HepG2 (cell line): ENCODE measurements at regions not wholly inside any gene's neighbourhood (a gene's known extent, or its start where the extent isn't known, plus 50 kb on each side); places are given as distances from the start of the nearest gene placed in this dataset.

ENCODE experiments used
- CEBPB ChIP-seq: IDR thresholded peaks from 2 replicates; pipeline ENCODE4 v1.6.1; 2011; ENCODE audit warnings: low read depth, low read length, improper control_type of control experiment, borderline replicate concordance
- FOSL2 ChIP-seq: sonication (generic); formaldehyde crosslinking; IDR thresholded peaks from 2 replicates; pipeline ENCODE4 v1.4.0; 2020; ENCODE audit warnings: missing genetic modification reagents
- FOXK1 ChIP-seq: sonication (generic); formaldehyde crosslinking; IDR thresholded peaks from 2 replicates; pipeline ENCODE4 v1.4.0; 2020; ENCODE audit warnings: low read depth, missing genetic modification reagents, borderline replicate concordance
- FOXP1 ChIP-seq, 2 experiments: fragments of 450-650 bp in 1 of 2; IDR thresholded peaks; 2 replicates each; pipeline ENCODE4 v1.6.1; 2017 to 2018; ENCODE audit warnings: antibody characterized with exemption in 1 of 2
- JUND ChIP-seq: sonication (generic); formaldehyde crosslinking; IDR thresholded peaks from 2 replicates; pipeline ENCODE4 v1.8.0; 2022; ENCODE audit warnings: mild to moderate bottlenecking, missing genetic modification reagents
- KDM1A ChIP-seq: IDR thresholded peaks from 2 replicates; pipeline ENCODE4 v1.6.1; 2016; ENCODE audit warnings: missing compliant biosample characterization
- NCOA2 ChIP-seq: sonication (generic); formaldehyde crosslinking; IDR thresholded peaks from 2 replicates; pipeline ENCODE4 v1.8.0; 2022; ENCODE audit warnings: inconsistent platforms
- NR2F6 ChIP-seq, 2 experiments: IDR thresholded peaks; 2 replicates each; pipeline ENCODE4 v1.6.1; 2016; ENCODE audit warnings: antibody characterized with exemption in 1 of 2, mild to moderate bottlenecking in 1 of 2
- SRY ChIP-seq: sonication (generic); formaldehyde crosslinking; IDR thresholded peaks from 2 replicates; pipeline ENCODE4 v1.8.0; 2022; ENCODE audit warnings: mild to moderate bottlenecking, missing genetic modification reagents
- TBX2 ChIP-seq: sonication (generic); formaldehyde crosslinking; IDR thresholded peaks from 2 replicates; pipeline ENCODE4 v1.5.0; 2020; ENCODE audit warnings: missing genetic modification reagents, mild to moderate bottlenecking, borderline replicate concordance
- THAP11 ChIP-seq: IDR thresholded peaks from 2 replicates; pipeline ENCODE4 v1.6.1; 2016; ENCODE audit warnings: missing biosample characterization, missing genetic modification reagents
- ZFP90 ChIP-seq: sonication (generic); formaldehyde crosslinking; IDR thresholded peaks from 2 replicates; pipeline ENCODE4 v1.8.0; 2022; ENCODE audit warnings: missing genetic modification reagents, mild to moderate bottlenecking, inconsistent platforms, borderline replicate concordance
- ZMYM2 ChIP-seq: sonication (generic); formaldehyde crosslinking; IDR thresholded peaks from 2 replicates; pipeline ENCODE4 v1.8.0; 2022; ENCODE audit warnings: mild to moderate bottlenecking, missing genetic modification reagents
- ZNF292 ChIP-seq: sonication (generic); formaldehyde crosslinking; IDR thresholded peaks from 2 replicates; pipeline ENCODE4 v1.8.1; 2022; ENCODE audit warnings: mild to moderate bottlenecking, low read depth, missing genetic modification reagents, borderline replicate concordance
- ZNF607 ChIP-seq: sonication (generic); formaldehyde crosslinking; IDR thresholded peaks from 2 replicates; pipeline ENCODE4 v1.5.1; 2020; ENCODE audit warnings: missing genetic modification reagents, mild to moderate bottlenecking, borderline replicate concordance
- ZNF670 ChIP-seq: sonication (generic); formaldehyde crosslinking; IDR thresholded peaks from 2 replicates; pipeline ENCODE4 v1.8.0; 2022; ENCODE audit warnings: mild to moderate bottlenecking, missing genetic modification reagents, borderline replicate concordance
- TF ChIP-seq, protein P1 (sequence below): sonication (generic); formaldehyde crosslinking; IDR thresholded peaks from 2 replicates; pipeline ENCODE4 v1.4.0; 2020; ENCODE audit warnings: mild to moderate bottlenecking, missing genetic modification reagents
- TF ChIP-seq, protein P2 (sequence below): sonication (generic); formaldehyde crosslinking; IDR thresholded peaks from 2 replicates; pipeline ENCODE4 v1.4.0; 2020; ENCODE audit warnings: mild to moderate bottlenecking, missing genetic modification reagents, borderline replicate concordance
- TF ChIP-seq, protein P3 (sequence below): sonication (generic); formaldehyde crosslinking; IDR thresholded peaks from 2 replicates; pipeline ENCODE4 v1.4.0; 2020; ENCODE audit warnings: missing genetic modification reagents

DNA sequence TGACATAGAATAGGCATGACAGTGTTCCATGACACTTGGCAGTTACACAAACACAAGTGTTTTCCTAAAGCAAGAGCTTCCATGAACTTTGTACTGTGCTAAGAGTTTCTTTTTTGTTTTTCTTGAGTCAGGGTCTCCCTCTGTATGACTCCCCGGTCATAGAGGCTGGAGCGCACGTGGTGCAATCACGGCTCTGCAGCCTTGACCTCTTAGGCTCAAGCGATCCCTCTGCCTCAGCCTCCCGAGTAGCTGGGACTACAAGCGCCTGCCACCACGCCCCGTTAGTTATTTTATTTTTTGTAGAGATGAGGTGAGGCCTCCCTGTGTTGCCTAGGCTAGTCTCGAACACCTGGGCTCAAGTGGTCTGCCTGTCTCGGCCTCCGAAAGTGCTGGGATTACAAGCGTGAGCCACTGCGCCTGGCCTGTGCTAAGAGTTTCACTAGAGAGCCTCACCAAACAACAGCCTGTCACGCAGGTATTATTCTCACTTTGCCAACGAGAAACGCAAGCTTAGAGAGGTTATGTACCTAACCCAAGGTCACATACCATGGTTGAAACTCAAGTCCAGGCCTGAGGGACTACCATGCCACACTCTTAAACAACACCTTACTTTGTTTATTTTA lies 355.9 kb downstream of the KLF12 start (continued):
- TF ChIP-seq NR2F6 (IDR thresholded peaks at IDR 0.05) (peak; percentile 70), NR2F6 (CRISPR knock-in tag; IDR thresholded peaks at IDR 0.05) (peak; percentile 54; the same call in 1 of the 2 replicates), KDM1A (CRISPR knock-in tag) (0 out of 2 replicates have a peak, but pooled peaks have one; percentile 30), JUND (peak; percentile 2; the same call in 1 of the 2 replicates), NCOA2 (0 out of 2 replicates have a peak, but pooled peaks have one; percentile 16), ZNF607 (peak; percentile 60; the same call in 1 of the 2 replicates), ZFP90 (CRISPR knock-in tag) (0 out of 2 replicates have a peak, but pooled peaks have one; percentile 30), SRY (CRISPR knock-in tag) (0 out of 2 replicates have a peak, but pooled peaks have one; percentile 36), CEBPB (peak; percentile 21; the same call in 1 of the 2 replicates), ZMYM2 (CRISPR knock-in tag) (peak; percentile 76), FOXK1 (CRISPR knock-in tag) (0 out of 2 replicates have a peak, but pooled peaks have one; percentile 31), TBX2 (CRISPR knock-in tag) (peak; percentile 43; the same call in 1 of the 2 replicates), ZNF670 (no peak), ZNF292 (CRISPR knock-in tag) (peak; percentile 85), FOSL2 (CRISPR knock-in tag) (peak; percentile 44), THAP11 (no peak), FOXP1 (IDR thresholded peaks at IDR 0.05) (no peak), FOXP1 (CRISPR knock-in tag; IDR thresholded peaks at IDR 0.05) (0 out of 2 replicates have a peak, but pooled peaks have one; percentile 21)
- TF ChIP-seq, protein P1, sequence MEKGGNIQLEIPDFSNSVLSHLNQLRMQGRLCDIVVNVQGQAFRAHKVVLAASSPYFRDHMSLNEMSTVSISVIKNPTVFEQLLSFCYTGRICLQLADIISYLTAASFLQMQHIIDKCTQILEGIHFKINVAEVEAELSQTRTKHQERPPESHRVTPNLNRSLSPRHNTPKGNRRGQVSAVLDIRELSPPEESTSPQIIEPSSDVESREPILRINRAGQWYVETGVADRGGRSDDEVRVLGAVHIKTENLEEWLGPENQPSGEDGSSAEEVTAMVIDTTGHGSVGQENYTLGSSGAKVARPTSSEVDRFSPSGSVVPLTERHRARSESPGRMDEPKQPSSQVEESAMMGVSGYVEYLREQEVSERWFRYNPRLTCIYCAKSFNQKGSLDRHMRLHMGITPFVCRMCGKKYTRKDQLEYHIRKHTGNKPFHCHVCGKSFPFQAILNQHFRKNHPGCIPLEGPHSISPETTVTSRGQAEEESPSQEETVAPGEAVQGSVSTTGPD (CRISPR knock-in tag) = no peak
- TF ChIP-seq, protein P2, sequence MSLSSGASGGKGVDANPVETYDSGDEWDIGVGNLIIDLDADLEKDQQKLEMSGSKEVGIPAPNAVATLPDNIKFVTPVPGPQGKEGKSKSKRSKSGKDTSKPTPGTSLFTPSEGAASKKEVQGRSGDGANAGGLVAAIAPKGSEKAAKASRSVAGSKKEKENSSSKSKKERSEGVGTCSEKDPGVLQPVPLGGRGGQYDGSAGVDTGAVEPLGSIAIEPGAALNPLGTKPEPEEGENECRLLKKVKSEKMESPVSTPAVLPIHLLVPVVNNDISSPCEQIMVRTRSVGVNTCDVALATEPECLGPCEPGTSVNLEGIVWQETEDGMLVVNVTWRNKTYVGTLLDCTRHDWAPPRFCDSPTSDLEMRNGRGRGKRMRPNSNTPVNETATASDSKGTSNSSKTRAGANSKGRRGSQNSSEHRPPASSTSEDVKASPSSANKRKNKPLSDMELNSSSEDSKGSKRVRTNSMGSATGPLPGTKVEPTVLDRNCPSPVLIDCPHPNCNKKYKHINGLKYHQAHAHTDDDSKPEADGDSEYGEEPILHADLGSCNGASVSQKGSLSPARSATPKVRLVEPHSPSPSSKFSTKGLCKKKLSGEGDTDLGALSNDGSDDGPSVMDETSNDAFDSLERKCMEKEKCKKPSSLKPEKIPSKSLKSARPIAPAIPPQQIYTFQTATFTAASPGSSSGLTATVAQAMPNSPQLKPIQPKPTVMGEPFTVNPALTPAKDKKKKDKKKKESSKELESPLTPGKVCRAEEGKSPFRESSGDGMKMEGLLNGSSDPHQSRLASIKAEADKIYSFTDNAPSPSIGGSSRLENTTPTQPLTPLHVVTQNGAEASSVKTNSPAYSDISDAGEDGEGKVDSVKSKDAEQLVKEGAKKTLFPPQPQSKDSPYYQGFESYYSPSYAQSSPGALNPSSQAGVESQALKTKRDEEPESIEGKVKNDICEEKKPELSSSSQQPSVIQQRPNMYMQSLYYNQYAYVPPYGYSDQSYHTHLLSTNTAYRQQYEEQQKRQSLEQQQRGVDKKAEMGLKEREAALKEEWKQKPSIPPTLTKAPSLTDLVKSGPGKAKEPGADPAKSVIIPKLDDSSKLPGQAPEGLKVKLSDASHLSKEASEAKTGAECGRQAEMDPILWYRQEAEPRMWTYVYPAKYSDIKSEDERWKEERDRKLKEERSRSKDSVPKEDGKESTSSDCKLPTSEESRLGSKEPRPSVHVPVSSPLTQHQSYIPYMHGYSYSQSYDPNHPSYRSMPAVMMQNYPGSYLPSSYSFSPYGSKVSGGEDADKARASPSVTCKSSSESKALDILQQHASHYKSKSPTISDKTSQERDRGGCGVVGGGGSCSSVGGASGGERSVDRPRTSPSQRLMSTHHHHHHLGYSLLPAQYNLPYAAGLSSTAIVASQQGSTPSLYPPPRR = 0 out of 2 replicates have a peak, but pooled peaks have one; percentile 25
- TF ChIP-seq, protein P3, sequence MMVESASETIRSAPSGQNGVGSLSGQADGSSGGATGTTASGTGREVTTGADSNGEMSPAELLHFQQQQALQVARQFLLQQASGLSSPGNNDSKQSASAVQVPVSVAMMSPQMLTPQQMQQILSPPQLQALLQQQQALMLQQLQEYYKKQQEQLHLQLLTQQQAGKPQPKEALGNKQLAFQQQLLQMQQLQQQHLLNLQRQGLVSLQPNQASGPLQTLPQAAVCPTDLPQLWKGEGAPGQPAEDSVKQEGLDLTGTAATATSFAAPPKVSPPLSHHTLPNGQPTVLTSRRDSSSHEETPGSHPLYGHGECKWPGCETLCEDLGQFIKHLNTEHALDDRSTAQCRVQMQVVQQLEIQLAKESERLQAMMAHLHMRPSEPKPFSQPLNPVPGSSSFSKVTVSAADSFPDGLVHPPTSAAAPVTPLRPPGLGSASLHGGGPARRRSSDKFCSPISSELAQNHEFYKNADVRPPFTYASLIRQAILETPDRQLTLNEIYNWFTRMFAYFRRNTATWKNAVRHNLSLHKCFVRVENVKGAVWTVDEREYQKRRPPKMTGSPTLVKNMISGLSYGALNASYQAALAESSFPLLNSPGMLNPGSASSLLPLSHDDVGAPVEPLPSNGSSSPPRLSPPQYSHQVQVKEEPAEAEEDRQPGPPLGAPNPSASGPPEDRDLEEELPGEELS (CRISPR knock-in tag) = 0 out of 2 replicates have a peak, but pooled peaks have one; percentile 40
